ENCODE measurements at regions not wholly inside any gene's neighbourhood (a gene's known extent, or its start where the extent isn't known, plus 50 kb on each side); places are given as distances from the start of the nearest gene placed in this dataset.

- DNase-seq (ENCODE audit: low read depth in 2 of 2), result no peak
These were observed 807.1 kb downstream of the USP25 start for GRCh38 chr21:16536643-16537434.

GRCh38 chr21:16537501-16537900, 807.7 kb downstream of the USP25 start:
- DNase-seq (ENCODE audit: low read depth in 2 of 2), result no peak

GRCh38 chr21:16538405-16538804, 808.6 kb downstream of the USP25 start:
- DNase-seq (ENCODE audit: low read depth in 2 of 2), result no peak

- no peak for DNase-seq (ENCODE audit: low read depth in 2 of 2)
These were observed 809.2 kb downstream of the USP25 start for GRCh38 chr21:16538936-16539440.

- no peak for DNase-seq (ENCODE audit: low read depth in 2 of 2)
These were observed 811.4 kb downstream of the USP25 start for GRCh38 chr21:16540966-16541727.

GRCh38 chr21:16550118-16550517, 820.3 kb downstream of the USP25 start:
- no peak for DNase-seq (ENCODE audit: low read depth in 2 of 2)

- no peak for DNase-seq (ENCODE audit: low read depth in 2 of 2)
These were observed 821.3 kb downstream of the USP25 start for GRCh38 chr21:16550917-16551741.

- DNase-seq (ENCODE audit: low read depth in 2 of 2), result no peak
These were observed 823.1 kb downstream of the USP25 start for GRCh38 chr21:16552880-16553279.

- DNase-seq (ENCODE audit: low read depth in 2 of 2), result no peak
These were observed 824.7 kb downstream of the USP25 start for GRCh38 chr21:16554503-16554902.

GRCh38 chr21:16563116-16563515, 833.3 kb downstream of the USP25 start:
- no peak for DNase-seq (ENCODE audit: low read depth in 2 of 2)

GRCh38 chr21:16563795-16564194, 834.0 kb downstream of the USP25 start:
- DNase-seq (ENCODE audit: low read depth in 2 of 2), result no peak

- no peak for DNase-seq (ENCODE audit: low read depth in 2 of 2)
These were observed 838.5 kb downstream of the USP25 start for GRCh38 chr21:16568244-16568643.

GRCh38 chr21:16568661-16569060, 838.9 kb downstream of the USP25 start:
- DNase-seq (ENCODE audit: low read depth in 2 of 2), result no peak

- DNase-seq (ENCODE audit: low read depth in 2 of 2), result no peak
These were observed 839.9 kb downstream of the USP25 start for GRCh38 chr21:16569679-16570078.

GRCh38 chr21:16570171-16570570, 840.4 kb downstream of the USP25 start:
- no peak for DNase-seq (ENCODE audit: low read depth in 2 of 2)

- DNase-seq (ENCODE audit: low read depth in 2 of 2), result no peak
These were observed 841.1 kb downstream of the USP25 start for GRCh38 chr21:16570856-16571255.

- DNase-seq (ENCODE audit: low read depth in 2 of 2), result no peak
These were observed 841.8 kb downstream of the USP25 start for GRCh38 chr21:16571594-16571993.

GRCh38 chr21:16572032-16572431, 842.2 kb downstream of the USP25 start:
- no peak for DNase-seq (ENCODE audit: low read depth in 2 of 2)

GRCh38 chr21:16573578-16573977, 843.8 kb downstream of the USP25 start:
- no peak for DNase-seq (ENCODE audit: low read depth in 2 of 2)

GRCh38 chr21:16577975-16578374, 848.2 kb downstream of the USP25 start:
- no peak for DNase-seq (ENCODE audit: low read depth in 2 of 2)

GRCh38 chr21:16578912-16579311, 849.1 kb downstream of the USP25 start:
- no peak for DNase-seq (ENCODE audit: low read depth in 2 of 2)

GRCh38 chr21:16579538-16579937, 849.8 kb downstream of the USP25 start:
- DNase-seq (ENCODE audit: low read depth in 2 of 2), result no peak
